ENCODE measurements at regions not wholly inside any gene's neighbourhood (a gene's known extent, or its start where the extent isn't known, plus 50 kb on each side); places are given as distances from the start of the nearest gene placed in this dataset.

DNA sequence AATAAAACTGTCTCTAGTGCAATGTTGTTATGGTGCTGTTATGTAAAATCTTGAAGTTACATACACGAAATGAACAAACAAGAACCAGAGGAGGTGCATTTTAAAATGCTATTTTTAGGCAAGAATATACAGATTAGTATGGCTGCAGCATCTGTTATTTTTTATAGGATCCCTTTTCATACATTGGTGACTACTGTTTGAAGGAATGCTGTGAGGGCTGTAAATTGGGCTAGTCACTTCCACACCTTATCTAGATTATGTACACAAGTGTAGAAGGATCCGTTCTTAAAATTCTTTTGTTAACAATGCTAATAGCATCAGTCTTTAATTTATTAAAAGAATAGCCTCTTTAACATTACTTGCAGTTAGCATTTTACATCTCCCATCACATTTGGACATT, 284.3 kb upstream of the MDGA2 start:
- no peak for DNase-seq
- TF ChIP-seq, protein P1, sequence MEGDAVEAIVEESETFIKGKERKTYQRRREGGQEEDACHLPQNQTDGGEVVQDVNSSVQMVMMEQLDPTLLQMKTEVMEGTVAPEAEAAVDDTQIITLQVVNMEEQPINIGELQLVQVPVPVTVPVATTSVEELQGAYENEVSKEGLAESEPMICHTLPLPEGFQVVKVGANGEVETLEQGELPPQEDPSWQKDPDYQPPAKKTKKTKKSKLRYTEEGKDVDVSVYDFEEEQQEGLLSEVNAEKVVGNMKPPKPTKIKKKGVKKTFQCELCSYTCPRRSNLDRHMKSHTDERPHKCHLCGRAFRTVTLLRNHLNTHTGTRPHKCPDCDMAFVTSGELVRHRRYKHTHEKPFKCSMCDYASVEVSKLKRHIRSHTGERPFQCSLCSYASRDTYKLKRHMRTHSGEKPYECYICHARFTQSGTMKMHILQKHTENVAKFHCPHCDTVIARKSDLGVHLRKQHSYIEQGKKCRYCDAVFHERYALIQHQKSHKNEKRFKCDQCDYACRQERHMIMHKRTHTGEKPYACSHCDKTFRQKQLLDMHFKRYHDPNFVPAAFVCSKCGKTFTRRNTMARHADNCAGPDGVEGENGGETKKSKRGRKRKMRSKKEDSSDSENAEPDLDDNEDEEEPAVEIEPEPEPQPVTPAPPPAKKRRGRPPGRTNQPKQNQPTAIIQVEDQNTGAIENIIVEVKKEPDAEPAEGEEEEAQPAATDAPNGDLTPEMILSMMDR (IDR thresholded peaks at IDR 0.05): no peak
- TF ChIP-seq POLR2A (IDR thresholded peaks at IDR 0.05) (no peak), EP300 (IDR thresholded peaks at IDR 0.05) (no peak), POLR2AphosphoS5 (IDR thresholded peaks at IDR 0.05) (no peak)
- WGBS, 2 donors: 26 to 43% methylated on average over 2 of the region's 2 CpGs
- H3K4me1 ChIP-seq: no peaks in the 10 kb centered on the region
- no peak overlapping the region for H3K27ac ChIP-seq
- H3K36me3 ChIP-seq: no peaks in the 10 kb centered on the region
- no peaks in the 10 kb centered on the region for H3K27me3 ChIP-seq
- H3K4me3 ChIP-seq: no peak overlapping the region
- ATAC-seq (ENCODE audit: low FRiP score in 2 of 2): no peak
- H3K9me3 ChIP-seq: no peaks in the 10 kb centered on the region

DNA sequence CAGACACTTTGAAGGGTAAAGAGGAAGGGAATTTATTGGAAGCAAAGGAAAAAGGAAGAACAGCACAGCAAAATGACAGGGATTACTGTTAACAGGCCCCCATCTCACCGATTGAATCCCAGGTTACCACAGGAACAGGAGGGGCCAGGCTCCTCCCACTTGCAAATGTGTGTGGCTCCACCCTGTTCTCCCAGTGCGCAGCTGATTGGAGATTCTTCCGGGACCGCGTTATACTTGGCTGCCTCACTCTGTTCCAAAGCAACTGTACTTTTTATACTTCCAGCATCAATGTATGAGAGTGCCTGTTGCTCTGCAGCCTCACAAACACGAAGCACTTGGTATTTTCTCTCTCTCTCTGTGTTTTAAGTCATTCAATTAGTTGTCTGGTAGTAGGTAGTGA, 273.6 kb upstream of the MDGA2 start:
- no peak overlapping the region for H3K27ac ChIP-seq
- H3K27me3 ChIP-seq: no peaks in the 10 kb centered on the region
- no peaks in the 10 kb centered on the region for H3K4me1 ChIP-seq
- H3K9me3 ChIP-seq: no peaks in the 10 kb centered on the region
- no peak overlapping the region for H3K4me3 ChIP-seq
- TF ChIP-seq POLR2AphosphoS5 (IDR thresholded peaks at IDR 0.05) (no peak), POLR2A (IDR thresholded peaks at IDR 0.05) (no peak), EP300 (IDR thresholded peaks at IDR 0.05) (no peak)
- TF ChIP-seq, protein P1 (IDR thresholded peaks at IDR 0.05): no peak
- DNase-seq (no peak), ATAC-seq (ENCODE audit: low FRiP score in 2 of 2) (no peak)
- WGBS, 2 donors: 77 to 78% methylated on average over 6 of the region's 6 CpGs
- no peaks in the 10 kb centered on the region for H3K36me3 ChIP-seq

DNA sequence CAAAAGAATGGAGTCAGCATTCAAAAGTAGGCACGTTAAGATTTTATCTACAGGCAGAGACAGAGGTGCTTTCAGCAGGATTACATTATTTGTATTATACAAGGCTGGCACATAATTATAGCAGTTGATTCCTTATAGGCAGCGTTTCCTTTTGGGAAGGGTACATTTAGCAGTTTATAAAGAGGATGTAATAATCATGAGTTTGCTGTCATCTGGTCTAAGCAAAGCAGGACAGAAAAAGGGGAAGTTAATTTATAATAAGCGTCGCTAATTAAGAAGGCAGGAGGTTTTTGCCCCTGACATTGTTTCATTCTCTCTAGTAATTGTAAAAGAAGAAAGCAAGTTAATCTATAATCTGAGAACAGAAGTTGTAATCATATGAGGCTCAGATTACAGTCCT, 259.9 kb upstream of the MDGA2 start:
- 21 to 35% methylated on average over 4 of the region's 4 CpGs for WGBS, 2 donors
- H3K27ac ChIP-seq: no peak overlapping the region
- no peaks in the 10 kb centered on the region for H3K36me3 ChIP-seq

DNA sequence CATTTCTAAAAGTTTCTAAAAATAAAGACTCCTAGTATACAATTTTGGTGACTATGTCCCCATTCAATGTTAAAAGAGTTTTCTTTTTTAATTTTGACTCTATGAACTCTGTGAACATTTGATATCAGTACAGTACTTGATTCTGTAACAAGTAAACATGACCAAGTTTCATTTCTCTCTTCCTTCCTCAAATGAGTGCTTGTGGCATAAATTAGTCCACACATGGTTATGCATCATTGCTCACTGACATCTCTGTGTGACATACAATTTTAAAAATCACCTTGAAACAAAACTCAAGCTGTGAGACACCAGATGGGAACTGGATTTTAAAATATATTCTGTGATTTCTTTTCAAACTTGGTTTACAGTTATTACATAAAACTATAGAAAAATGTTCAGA, 253.9 kb upstream of the MDGA2 start:
- no peaks in the 10 kb centered on the region for H3K9me3 ChIP-seq
- ATAC-seq (ENCODE audit: low FRiP score in 2 of 2) (no peak), DNase-seq (no peak)
- no peaks in the 10 kb centered on the region for H3K36me3 ChIP-seq
- H3K27ac ChIP-seq: no peak overlapping the region
- H3K4me3 ChIP-seq: no peak overlapping the region
- H3K27me3 ChIP-seq: no peaks in the 10 kb centered on the region
- TF ChIP-seq POLR2A (IDR thresholded peaks at IDR 0.05): no peak
- no peak for TF ChIP-seq EP300 (IDR thresholded peaks at IDR 0.05)
- TF ChIP-seq POLR2AphosphoS5 (IDR thresholded peaks at IDR 0.05): no peak
- TF ChIP-seq, protein P1 (IDR thresholded peaks at IDR 0.05): no peak
- no peaks in the 10 kb centered on the region for H3K4me1 ChIP-seq

More for the DNA sequence above, 259.9 kb upstream of the MDGA2 start:
- Histone ChIP-seq H3K4me1 (no peaks in the 10 kb centered on the region), H3K4me3 (no peak overlapping the region), H3K27me3 (no peaks in the 10 kb centered on the region), H3K9me3 (no peaks in the 10 kb centered on the region)
- ATAC-seq (ENCODE audit: low FRiP score in 2 of 2) (no peak), DNase-seq (no peak)
- TF ChIP-seq EP300 (IDR thresholded peaks at IDR 0.05) (no peak), POLR2A (IDR thresholded peaks at IDR 0.05) (no peak), POLR2AphosphoS5 (IDR thresholded peaks at IDR 0.05) (no peak)
- TF ChIP-seq, protein P1 (IDR thresholded peaks at IDR 0.05): no peak

DNA sequence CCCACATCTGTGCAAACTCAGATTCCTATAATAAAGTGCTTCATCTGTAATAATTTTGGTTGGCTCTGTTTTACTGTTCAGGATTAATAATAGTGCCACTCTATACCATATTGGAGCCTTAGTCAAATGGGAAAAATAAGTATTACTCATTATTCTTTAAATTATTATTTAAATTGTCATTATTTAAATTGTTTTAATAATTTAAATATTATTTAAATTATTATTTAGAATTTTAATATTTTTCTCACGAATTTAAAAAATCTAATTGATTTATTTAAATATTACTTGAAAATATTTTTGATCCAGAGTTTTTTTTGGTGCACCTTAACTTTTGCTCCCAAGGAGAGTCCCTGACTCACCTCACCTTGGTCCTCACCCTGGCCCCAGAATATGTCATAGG, 245.7 kb upstream of the MDGA2 start:
- H3K27me3 ChIP-seq: no peaks in the 10 kb centered on the region
- TF ChIP-seq EP300 (IDR thresholded peaks at IDR 0.05) (no peak), POLR2AphosphoS5 (IDR thresholded peaks at IDR 0.05) (no peak), POLR2A (IDR thresholded peaks at IDR 0.05) (no peak)
- TF ChIP-seq, protein P1 (IDR thresholded peaks at IDR 0.05): no peak
- H3K27ac ChIP-seq: no peak overlapping the region
- H3K4me3 ChIP-seq: no peak overlapping the region
- WGBS, 2 donors: 64 to 89% methylated on average over 1 of the region's 1 CpG
- no peaks in the 10 kb centered on the region for H3K9me3 ChIP-seq
- ATAC-seq (ENCODE audit: low FRiP score in 2 of 2) (no peak), DNase-seq (no peak)
- no peaks in the 10 kb centered on the region for H3K4me1 ChIP-seq
- H3K36me3 ChIP-seq: no peaks in the 10 kb centered on the region

All from upper lobe of left lung (tissue), 6 donors.